HG03457 (cell line): ENCODE measurements at regions not wholly inside any gene's neighbourhood (a gene's known extent, or its start where the extent isn't known, plus 50 kb on each side); places are given as distances from the start of the nearest gene placed in this dataset.

Experiments used
- ATAC-seq: cut with Tn5 transposase; IDR thresholded peaks from one replicate; pipeline ENCODE4 v1.9.1; 2021; ENCODE audit warnings: moderate number of reproducible peaks; ENCODE audit not compliant: unreplicated experiment

- ATAC-seq: no peak
Observed at GRCh38 chr12:17550011-17550410, 540.0 kb downstream of the RERGL start.

GRCh38 chr12:17540921-17541320 is 549.1 kb downstream of the RERGL start:
- no peak for ATAC-seq

GRCh38 chr12:17528394-17528793 is 561.6 kb downstream of the RERGL start:
- ATAC-seq: no peak

- no peak for ATAC-seq
Observed at GRCh38 chr12:17527021-17527420, 563.0 kb downstream of the RERGL start.

GRCh38 chr12:17511369-17511768 is 578.6 kb downstream of the RERGL start:
- no peak for ATAC-seq

GRCh38 chr12:17507336-17507735 is 582.7 kb downstream of the RERGL start:
- no peak for ATAC-seq

GRCh38 chr12:17503742-17504141 is 586.3 kb downstream of the RERGL start:
- ATAC-seq: no peak

GRCh38 chr12:17489452-17489851 is 600.5 kb downstream of the RERGL start:
- no peak for ATAC-seq

- ATAC-seq: no peak
Observed at GRCh38 chr12:17478908-17479673, 610.9 kb downstream of the RERGL start.

GRCh38 chr12:17470460-17470859 is 619.5 kb downstream of the RERGL start:
- no peak for ATAC-seq

GRCh38 chr12:17459214-17459613 is 630.8 kb downstream of the RERGL start:
- ATAC-seq: no peak

GRCh38 chr12:17456486-17456885 is 633.5 kb downstream of the RERGL start:
- ATAC-seq: no peak

- no peak for ATAC-seq
Observed at GRCh38 chr12:17438141-17438540, 651.9 kb downstream of the RERGL start.

GRCh38 chr12:17416748-17417147 is 673.2 kb downstream of the RERGL start:
- ATAC-seq: no peak

- ATAC-seq: no peak
Observed at GRCh38 chr12:17414596-17414995, 675.4 kb downstream of the RERGL start.

GRCh38 chr12:17411662-17412061 is 678.3 kb downstream of the RERGL start:
- ATAC-seq: no peak

- ATAC-seq: no peak
Observed at GRCh38 chr12:17388679-17389078, 701.3 kb downstream of the RERGL start.

- ATAC-seq: no peak
Observed at GRCh38 chr12:17383321-17383720, 706.7 kb downstream of the RERGL start.

GRCh38 chr12:17381211-17381610 is 708.8 kb downstream of the RERGL start:
- ATAC-seq: no peak

- ATAC-seq: no peak
Observed at GRCh38 chr12:17372508-17372907, 717.5 kb downstream of the RERGL start.

- no peak for ATAC-seq
Observed at GRCh38 chr12:17371491-17372215, 718.3 kb downstream of the RERGL start.

- no peak for ATAC-seq
Observed at GRCh38 chr12:17370621-17371020, 719.4 kb downstream of the RERGL start.
